ENCODE measurements at regions not wholly inside any gene's neighbourhood (a gene's known extent, or its start where the extent isn't known, plus 50 kb on each side); places are given as distances from the start of the nearest gene placed in this dataset.
"Not testable (repeated sequence)": the region's sequence is repeated elsewhere in the genome, so short reads cannot be mapped to it uniquely, and the experiment has no call there.

DNA sequence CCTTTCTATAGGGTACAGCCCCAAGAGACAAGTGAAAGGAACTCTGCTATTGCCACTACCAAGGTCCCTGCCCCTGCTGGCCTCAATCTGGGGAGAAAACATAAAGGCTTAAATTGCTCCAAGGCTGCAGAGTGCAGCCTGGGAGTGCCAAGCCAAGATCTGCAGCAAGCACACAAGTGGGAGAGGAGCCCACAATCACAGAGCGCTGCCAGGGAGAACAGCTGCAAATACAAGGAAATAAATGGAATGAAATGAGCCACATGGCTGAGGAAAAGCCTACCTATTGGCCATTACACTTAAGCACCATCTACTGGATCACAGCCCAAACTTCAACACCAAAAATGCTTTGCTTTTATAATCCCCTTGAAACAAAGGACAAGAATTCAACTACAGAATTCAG, 582.4 kb downstream of the FAM133A start:
- H3K36me3 ChIP-seq (ENCODE audit: control insufficient read depth in 1 of 2, insufficient read depth in 2 of 2, low read length in 1 of 2), result no peaks in the 10 kb centered on the region
- no peak overlapping the region for H3K4me3 ChIP-seq (ENCODE audit: low read length in 2 of 2)
- H3K27ac ChIP-seq (ENCODE audit: low read depth in 1 of 2, low read length in 2 of 2), result no peak overlapping the region
- 29 to 30% methylated on average over 1 of the region's 1 CpG for WGBS, 2 donors
- H3K9me3 ChIP-seq (ENCODE audit: control insufficient read depth, low read length), result no peaks in the 10 kb centered on the region
- ATAC-seq (ENCODE audit: low FRiP score) (no peak), DNase-seq (no peak)
- no peaks in the 10 kb centered on the region for H3K27me3 ChIP-seq (ENCODE audit: control insufficient read depth in 1 of 2, insufficient read depth in 2 of 2, low read length in 1 of 2)
- no peaks in the 10 kb centered on the region for H3K4me1 ChIP-seq (ENCODE audit: control insufficient read depth in 1 of 2, insufficient read depth in 2 of 2, low read length in 2 of 2)
- intact Hi-C loops (cut with DNase I), result no loop called here

GRCh38 chrX:94265323-94265722, 591.3 kb downstream of the FAM133A start:
- DNase-seq (no peak), ATAC-seq (ENCODE audit: low FRiP score) (no peak)
- Histone ChIP-seq H3K27ac (ENCODE audit: low read depth in 1 of 2, low read length in 2 of 2) (no peak overlapping the region), H3K27me3 (ENCODE audit: control insufficient read depth in 1 of 2, insufficient read depth in 2 of 2, low read length in 1 of 2) (no peaks in the 10 kb centered on the region), H3K4me1 (ENCODE audit: control insufficient read depth in 1 of 2, insufficient read depth in 2 of 2, low read length in 2 of 2) (no peaks in the 10 kb centered on the region), H3K36me3 (ENCODE audit: control insufficient read depth in 1 of 2, insufficient read depth in 2 of 2, low read length in 1 of 2) (no peaks in the 10 kb centered on the region), H3K4me3 (ENCODE audit: low read length in 2 of 2) (no peak overlapping the region), H3K9me3 (ENCODE audit: control insufficient read depth, low read length) (no peaks in the 10 kb centered on the region)
- intact Hi-C loops (cut with DNase I), result no loop called here
- 63 to 72% methylated on average over 1 of the region's 1 CpG for WGBS, 2 donors

DNA sequence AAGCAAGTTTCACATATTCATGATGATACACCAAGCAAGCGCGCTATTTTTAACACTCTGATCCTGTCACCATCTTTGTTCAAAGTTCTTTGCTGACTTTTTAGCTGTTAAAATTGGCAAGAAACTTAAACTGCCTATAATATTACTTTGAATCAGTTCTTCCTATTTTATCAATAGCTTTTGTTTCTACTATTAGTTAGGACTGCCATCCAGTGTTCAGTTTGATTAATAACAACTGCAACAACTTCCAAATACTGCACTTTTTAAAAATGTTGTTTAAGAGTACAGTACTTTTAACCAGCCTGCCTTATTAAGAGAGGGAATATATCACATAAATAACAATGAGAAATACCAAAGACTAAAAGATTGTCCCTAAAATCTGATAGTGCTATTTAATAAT, 614.3 kb downstream of the FAM133A start:
- no peaks in the 10 kb centered on the region for H3K36me3 ChIP-seq (ENCODE audit: control insufficient read depth in 1 of 2, insufficient read depth in 2 of 2, low read length in 1 of 2)
- DNase-seq, result no peak
- intact Hi-C loops (cut with DNase I), result no loop called here
- WGBS, 2 donors, result 43 to 46% methylated on average over 2 of the region's 2 CpGs
- no peaks in the 10 kb centered on the region for H3K27me3 ChIP-seq (ENCODE audit: control insufficient read depth in 1 of 2, insufficient read depth in 2 of 2, low read length in 1 of 2)
- no peaks in the 10 kb centered on the region for H3K9me3 ChIP-seq (ENCODE audit: control insufficient read depth, low read length)
- H3K4me3 ChIP-seq (ENCODE audit: low read length in 2 of 2), result no peak overlapping the region
- H3K27ac ChIP-seq (ENCODE audit: low read depth in 1 of 2, low read length in 2 of 2), result no peak overlapping the region
- no peak for ATAC-seq (ENCODE audit: low FRiP score)
- H3K4me1 ChIP-seq (ENCODE audit: control insufficient read depth in 1 of 2, insufficient read depth in 2 of 2, low read length in 2 of 2), result no peaks in the 10 kb centered on the region

- intact Hi-C loops (cut with DNase I), result no loop called here
- no peak for DNase-seq
- Histone ChIP-seq H3K27ac (ENCODE audit: low read depth in 1 of 2, low read length in 2 of 2) (no peak overlapping the region), H3K9me3 (ENCODE audit: control insufficient read depth, low read length) (no peaks in the 10 kb centered on the region), H3K4me3 (ENCODE audit: low read length in 2 of 2) (no peak overlapping the region), H3K27me3 (ENCODE audit: control insufficient read depth in 1 of 2, insufficient read depth in 2 of 2, low read length in 1 of 2) (no peaks in the 10 kb centered on the region), H3K36me3 (ENCODE audit: control insufficient read depth in 1 of 2, insufficient read depth in 2 of 2, low read length in 1 of 2) (no peaks in the 10 kb centered on the region), H3K4me1 (ENCODE audit: control insufficient read depth in 1 of 2, insufficient read depth in 2 of 2, low read length in 2 of 2) (no peaks in the 10 kb centered on the region)
- 6 to 19% methylated on average over 1 of the region's 1 CpG for WGBS, 2 donors
- no peak for ATAC-seq (ENCODE audit: low FRiP score)
These were observed 615.0 kb downstream of the FAM133A start for GRCh38 chrX:94288972-94289371.

DNA sequence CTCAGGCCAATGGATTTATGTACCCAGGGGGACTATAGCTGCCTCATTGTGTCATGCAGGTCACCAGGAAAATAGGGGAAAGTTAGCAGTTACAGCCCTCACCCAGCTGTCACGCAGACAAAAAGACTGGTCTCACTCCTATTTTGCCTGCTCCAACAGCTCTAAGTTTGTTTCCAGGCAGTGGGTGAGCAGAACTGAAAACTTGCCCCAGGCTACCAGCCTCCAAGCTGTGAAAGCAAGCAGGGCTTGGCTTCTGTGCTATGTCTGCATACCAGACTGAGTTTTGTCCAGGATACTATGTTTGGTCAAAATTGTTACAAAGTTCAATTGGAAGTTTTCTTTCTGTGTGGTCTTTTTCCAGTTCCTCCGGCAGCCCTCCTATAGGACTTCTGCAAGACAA, 628.4 kb downstream of the FAM133A start:
- ATAC-seq (ENCODE audit: low FRiP score) (no peak), DNase-seq (no peak)
- WGBS, 2 donors, result 50 to 64% methylated on average over 2 of the region's 2 CpGs
- H3K4me3 ChIP-seq (ENCODE audit: low read length in 2 of 2), result no peak overlapping the region
- no peak overlapping the region for H3K27ac ChIP-seq (ENCODE audit: low read depth in 1 of 2, low read length in 2 of 2)
- intact Hi-C loops (cut with DNase I), result no loop called here
- no peaks in the 10 kb centered on the region for H3K36me3 ChIP-seq (ENCODE audit: control insufficient read depth in 1 of 2, insufficient read depth in 2 of 2, low read length in 1 of 2)
- no peaks in the 10 kb centered on the region for H3K4me1 ChIP-seq (ENCODE audit: control insufficient read depth in 1 of 2, insufficient read depth in 2 of 2, low read length in 2 of 2)
- no peaks in the 10 kb centered on the region for H3K27me3 ChIP-seq (ENCODE audit: control insufficient read depth in 1 of 2, insufficient read depth in 2 of 2, low read length in 1 of 2)
- no peaks in the 10 kb centered on the region for H3K9me3 ChIP-seq (ENCODE audit: control insufficient read depth, low read length)

DNA sequence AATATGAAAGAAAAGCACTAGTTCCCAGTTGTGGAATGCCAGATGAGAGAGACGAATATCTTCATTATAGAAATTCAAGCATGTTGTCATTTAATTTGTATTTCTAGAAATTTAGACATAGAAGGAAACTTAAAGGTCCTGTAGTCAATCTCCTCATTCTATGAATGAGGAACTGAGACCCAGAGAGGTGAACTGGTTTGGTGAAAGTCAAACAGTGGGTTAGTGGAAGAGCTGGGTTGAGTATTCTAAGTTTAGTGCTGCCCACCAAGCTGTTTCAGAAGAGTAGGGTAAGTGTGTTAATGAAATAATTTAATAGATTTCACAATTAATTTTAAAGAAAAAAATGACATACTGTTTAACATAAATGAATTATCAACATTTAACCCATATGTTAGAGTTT, 655.2 kb downstream of the FAM133A start:
- no peaks in the 10 kb centered on the region for H3K4me1 ChIP-seq (ENCODE audit: control insufficient read depth in 1 of 2, insufficient read depth in 2 of 2, low read length in 2 of 2)
- H3K4me3 ChIP-seq (ENCODE audit: low read length in 2 of 2), result no peak overlapping the region
- H3K27me3 ChIP-seq (ENCODE audit: control insufficient read depth in 1 of 2, insufficient read depth in 2 of 2, low read length in 1 of 2), result no peaks in the 10 kb centered on the region
- no peaks in the 10 kb centered on the region for H3K9me3 ChIP-seq (ENCODE audit: control insufficient read depth, low read length)
- no peaks in the 10 kb centered on the region for H3K36me3 ChIP-seq (ENCODE audit: control insufficient read depth in 1 of 2, insufficient read depth in 2 of 2, low read length in 1 of 2)
- 49 to 67% methylated on average over 1 of the region's 1 CpG for WGBS, 2 donors
- intact Hi-C loops (cut with DNase I), result no loop called here
- DNase-seq (no peak), ATAC-seq (ENCODE audit: low FRiP score) (no peak)
- no peak overlapping the region for H3K27ac ChIP-seq (ENCODE audit: low read depth in 1 of 2, low read length in 2 of 2)

- H3K9me3 ChIP-seq (ENCODE audit: control insufficient read depth, low read length); H3K4me3 ChIP-seq (ENCODE audit: low read length in 2 of 2); H3K4me1 ChIP-seq (ENCODE audit: control insufficient read depth in 1 of 2, insufficient read depth in 2 of 2, low read length in 2 of 2); H3K36me3 ChIP-seq (ENCODE audit: control insufficient read depth in 1 of 2, insufficient read depth in 2 of 2, low read length in 1 of 2); DNase-seq; intact Hi-C loops (cut with DNase I); ATAC-seq (ENCODE audit: low FRiP score); H3K27me3 ChIP-seq (ENCODE audit: control insufficient read depth in 1 of 2, insufficient read depth in 2 of 2, low read length in 1 of 2); H3K27ac ChIP-seq (ENCODE audit: low read depth in 1 of 2, low read length in 2 of 2): not testable (repeated sequence)
- WGBS, 2 donors, result 85 to 86% methylated on average over 7 of the region's 7 CpGs
These were observed 667.7 kb downstream of the FAM133A start for GRCh38 chrX:94341730-94342129.

- Histone ChIP-seq H3K4me3 (ENCODE audit: low read length in 2 of 2) (no peak overlapping the region), H3K9me3 (ENCODE audit: control insufficient read depth, low read length) (no peaks in the 10 kb centered on the region), H3K4me1 (ENCODE audit: control insufficient read depth in 1 of 2, insufficient read depth in 2 of 2, low read length in 2 of 2) (no peaks in the 10 kb centered on the region), H3K27ac (ENCODE audit: low read depth in 1 of 2, low read length in 2 of 2) (no peak overlapping the region), H3K36me3 (ENCODE audit: control insufficient read depth in 1 of 2, insufficient read depth in 2 of 2, low read length in 1 of 2) (no peaks in the 10 kb centered on the region), H3K27me3 (ENCODE audit: control insufficient read depth in 1 of 2, insufficient read depth in 2 of 2, low read length in 1 of 2) (no peaks in the 10 kb centered on the region)
- no peak for DNase-seq
- intact Hi-C loops (cut with DNase I), result no loop called here
- no peak for ATAC-seq (ENCODE audit: low FRiP score)
- 78 to 81% methylated on average over 10 of the region's 10 CpGs for whole genome bisulfite sequencing, 2 donors
These were observed 687.2 kb downstream of the FAM133A start for GRCh38 chrX:94361241-94361640.

GRCh38 chrX:94365736-94366135, 691.7 kb downstream of the FAM133A start:
- Histone ChIP-seq H3K27ac (ENCODE audit: low read depth in 1 of 2, low read length in 2 of 2) (no peak overlapping the region), H3K9me3 (ENCODE audit: control insufficient read depth, low read length) (peaks cover 1% of the 10 kb centered on the region), H3K27me3 (ENCODE audit: control insufficient read depth in 1 of 2, insufficient read depth in 2 of 2, low read length in 1 of 2) (no peaks in the 10 kb centered on the region), H3K4me1 (ENCODE audit: control insufficient read depth in 1 of 2, insufficient read depth in 2 of 2, low read length in 2 of 2) (no peaks in the 10 kb centered on the region), H3K36me3 (ENCODE audit: control insufficient read depth in 1 of 2, insufficient read depth in 2 of 2, low read length in 1 of 2) (no peaks in the 10 kb centered on the region), H3K4me3 (ENCODE audit: low read length in 2 of 2) (no peak overlapping the region)
- no peak for DNase-seq
- 81 to 87% methylated on average over 3 of the region's 3 CpGs for WGBS, 2 donors
- intact Hi-C loops (cut with DNase I), result no loop called here
- ATAC-seq (ENCODE audit: low FRiP score), result no peak
